ENCODE measurements at regions not wholly inside any gene's neighbourhood (a gene's known extent, or its start where the extent isn't known, plus 50 kb on each side); places are given as distances from the start of the nearest gene placed in this dataset.

DNA sequence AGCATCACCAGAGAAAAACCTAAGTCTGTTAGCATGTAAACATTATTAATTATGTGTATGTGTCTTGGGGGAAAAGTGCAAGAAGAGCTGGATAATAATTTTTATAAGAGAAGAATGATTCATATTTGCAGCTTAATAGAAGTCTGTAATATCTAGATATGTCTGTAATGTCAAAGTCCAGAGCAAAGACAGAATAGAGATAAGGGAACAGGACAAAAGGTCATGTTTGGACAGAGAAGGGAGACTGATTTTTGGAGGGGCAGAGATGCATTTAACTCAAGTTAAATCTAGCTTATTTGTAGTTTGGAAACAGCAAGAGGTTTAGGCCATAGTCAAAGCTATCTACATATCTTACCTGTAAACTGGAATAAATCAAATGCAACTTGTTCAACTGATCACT, 61.2 kb downstream of the MAGED1 start:
- no peak for DNase-seq (ENCODE audit: low read depth, low spot score)

DNA sequence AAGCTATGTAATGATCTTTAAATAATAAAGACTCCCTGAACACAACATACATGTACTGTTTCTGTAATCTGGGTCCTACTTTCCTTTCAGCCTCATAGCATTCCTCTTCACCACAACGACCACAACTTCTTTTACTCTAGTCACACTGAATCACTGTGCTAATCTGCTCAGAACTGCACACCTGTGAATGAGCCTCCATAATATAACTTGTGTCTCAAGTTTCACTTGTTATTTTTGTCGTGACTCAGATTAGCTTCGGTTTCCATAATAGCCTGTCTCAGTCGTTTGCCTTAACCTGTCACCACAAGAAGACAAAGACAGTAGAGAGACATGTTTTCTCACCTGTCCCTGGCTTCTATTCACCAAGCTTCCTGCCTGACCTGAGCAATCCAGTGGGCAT, 61.8 kb downstream of the MAGED1 start:
- peak; percentile 0 for DNase-seq (ENCODE audit: low read depth, low spot score)

DNA sequence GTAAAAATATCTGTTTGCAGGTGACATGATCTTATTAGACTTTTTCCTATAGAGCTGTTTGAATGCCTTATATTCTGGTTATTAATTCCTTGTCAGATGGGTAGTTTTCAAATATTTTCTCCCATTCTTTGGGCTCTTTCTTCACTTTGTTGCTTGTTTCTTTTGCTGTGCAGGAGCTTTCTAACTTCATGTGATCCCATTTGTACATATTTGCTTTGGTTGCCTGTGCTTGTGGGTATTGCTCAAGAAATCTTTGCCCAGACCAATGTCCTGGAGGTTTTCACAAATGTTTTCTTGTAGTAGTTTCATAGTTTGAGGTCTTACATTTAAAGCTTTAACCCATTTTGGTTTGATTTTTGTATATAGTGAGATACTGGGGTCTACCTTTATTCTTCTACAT, 63.0 kb downstream of the MAGED1 start:
- no peak for DNase-seq (ENCODE audit: low read depth, low spot score)

DNA sequence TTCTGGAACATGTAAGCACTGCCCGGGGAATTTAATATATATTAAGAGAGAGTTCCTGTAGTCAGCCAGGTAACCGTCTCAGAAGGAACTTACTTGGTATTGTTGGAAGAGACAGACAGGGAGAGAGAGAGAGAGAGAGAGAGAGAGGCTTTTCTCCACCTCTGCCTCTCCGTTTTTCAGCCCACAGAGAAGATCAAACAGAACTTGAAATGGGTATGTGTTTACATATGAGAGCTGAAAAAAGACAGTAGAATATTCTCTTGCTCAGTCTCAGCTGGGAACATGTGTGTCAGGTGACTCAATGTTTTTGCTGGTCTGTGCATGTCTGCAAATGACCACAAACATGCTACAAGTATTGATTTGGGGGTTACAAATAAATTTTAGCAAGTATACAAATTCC, 81.9 kb downstream of the MAGED1 start:
- DNase-seq (ENCODE audit: low read depth, low spot score) = no peak

DNA sequence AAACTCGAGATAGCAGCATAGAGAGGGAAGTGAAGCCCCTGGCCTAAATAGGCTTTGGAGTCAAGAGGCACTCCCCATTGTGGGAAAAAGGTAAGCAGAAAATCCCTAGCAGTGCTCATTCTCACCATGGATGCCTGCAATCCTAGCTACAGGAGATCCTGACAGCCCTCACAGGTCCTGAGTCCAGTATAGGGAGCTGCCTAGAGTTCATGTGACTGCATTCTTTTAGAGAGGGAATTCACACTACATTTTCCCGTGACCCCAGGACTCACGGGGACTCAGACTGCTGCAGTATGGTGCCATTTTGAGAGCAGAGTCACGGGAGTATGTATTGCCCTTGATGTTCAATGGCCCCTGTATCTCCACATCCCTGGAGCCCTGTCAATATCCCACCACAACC, 82.4 kb downstream of the MAGED1 start:
- no peak for DNase-seq (ENCODE audit: low read depth, low spot score)

DNA sequence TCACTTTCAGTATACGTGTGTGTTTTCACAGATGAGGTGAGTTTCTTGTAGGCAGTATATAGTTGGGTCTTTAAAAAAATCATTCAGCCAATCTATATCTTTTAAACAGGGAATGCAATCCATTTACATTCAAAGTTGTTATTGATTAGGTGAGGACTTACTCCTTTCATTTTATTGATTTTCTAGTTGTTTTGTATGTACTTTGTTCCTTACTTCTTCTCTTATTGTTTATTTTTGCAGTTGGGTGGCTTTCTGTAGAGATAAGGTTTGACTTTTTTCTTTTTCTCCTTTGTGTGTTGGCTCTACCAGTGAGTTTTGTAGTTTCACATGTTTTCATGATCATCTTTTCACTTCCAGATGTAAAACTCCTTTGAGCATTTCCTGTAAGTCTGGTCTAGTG, 83.1 kb downstream of the MAGED1 start:
- DNase-seq (ENCODE audit: low read depth, low spot score) = no peak
